ENCODE measurements at regions not wholly inside any gene's neighbourhood (a gene's known extent, or its start where the extent isn't known, plus 50 kb on each side); places are given as distances from the start of the nearest gene placed in this dataset.

DNA sequence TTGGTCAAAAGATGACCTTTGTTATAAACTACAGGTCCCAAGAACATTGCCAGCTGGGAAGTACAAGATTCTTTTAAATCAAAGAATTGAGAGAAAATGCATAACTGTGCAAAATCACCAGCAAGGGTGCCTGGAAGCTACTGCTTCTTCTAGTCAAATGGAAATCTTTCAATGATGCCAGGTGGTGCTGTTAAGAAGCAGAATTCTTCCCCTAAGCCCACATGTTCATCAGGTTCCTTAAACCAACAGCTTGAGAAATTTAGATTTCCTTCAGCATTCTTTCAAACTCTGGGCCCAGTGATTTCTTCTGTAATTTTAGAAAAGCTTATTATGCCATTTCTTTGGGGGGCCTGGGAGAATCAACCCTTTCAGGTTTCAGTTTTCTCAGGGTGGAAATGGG is 207.8 kb upstream of the WSCD1 start:
- no peaks in the 10 kb centered on the region for H3K9me3 ChIP-seq
- H3K27me3 ChIP-seq (replicated peaks; ENCODE audit: insufficient read depth): no peaks in the 10 kb centered on the region
- no peak for TF ChIP-seq POLR2A (IDR thresholded peaks at IDR 0.05)
- no peak for TF ChIP-seq POLR2AphosphoS5 (IDR thresholded peaks at IDR 0.05)
- TF ChIP-seq, protein P1, sequence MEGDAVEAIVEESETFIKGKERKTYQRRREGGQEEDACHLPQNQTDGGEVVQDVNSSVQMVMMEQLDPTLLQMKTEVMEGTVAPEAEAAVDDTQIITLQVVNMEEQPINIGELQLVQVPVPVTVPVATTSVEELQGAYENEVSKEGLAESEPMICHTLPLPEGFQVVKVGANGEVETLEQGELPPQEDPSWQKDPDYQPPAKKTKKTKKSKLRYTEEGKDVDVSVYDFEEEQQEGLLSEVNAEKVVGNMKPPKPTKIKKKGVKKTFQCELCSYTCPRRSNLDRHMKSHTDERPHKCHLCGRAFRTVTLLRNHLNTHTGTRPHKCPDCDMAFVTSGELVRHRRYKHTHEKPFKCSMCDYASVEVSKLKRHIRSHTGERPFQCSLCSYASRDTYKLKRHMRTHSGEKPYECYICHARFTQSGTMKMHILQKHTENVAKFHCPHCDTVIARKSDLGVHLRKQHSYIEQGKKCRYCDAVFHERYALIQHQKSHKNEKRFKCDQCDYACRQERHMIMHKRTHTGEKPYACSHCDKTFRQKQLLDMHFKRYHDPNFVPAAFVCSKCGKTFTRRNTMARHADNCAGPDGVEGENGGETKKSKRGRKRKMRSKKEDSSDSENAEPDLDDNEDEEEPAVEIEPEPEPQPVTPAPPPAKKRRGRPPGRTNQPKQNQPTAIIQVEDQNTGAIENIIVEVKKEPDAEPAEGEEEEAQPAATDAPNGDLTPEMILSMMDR (IDR thresholded peaks at IDR 0.05): no peak
- no peak overlapping the region for H3K27ac ChIP-seq
- H3K36me3 ChIP-seq: no peaks in the 10 kb centered on the region
- H3K4me1 ChIP-seq (replicated peaks): no peaks in the 10 kb centered on the region
- no peak for DNase-seq (ENCODE audit: low spot score)
- intact Hi-C loops (cut with DNase I): no loop called here
- no peak overlapping the region for H3K4me3 ChIP-seq

GRCh38 chr17:5864741-5865657 is 205.2 kb upstream of the WSCD1 start:
- no peak overlapping the region for H3K27ac ChIP-seq
- H3K36me3 ChIP-seq: no peaks in the 10 kb centered on the region
- H3K27me3 ChIP-seq (replicated peaks; ENCODE audit: insufficient read depth): no peaks in the 10 kb centered on the region
- H3K4me3 ChIP-seq: no peak overlapping the region
- no peak for DNase-seq (ENCODE audit: low spot score)
- TF ChIP-seq, protein P1 (IDR thresholded peaks at IDR 0.05): no peak
- TF ChIP-seq POLR2AphosphoS5 (IDR thresholded peaks at IDR 0.05) (no peak), POLR2A (IDR thresholded peaks at IDR 0.05) (no peak)
- no peaks in the 10 kb centered on the region for H3K9me3 ChIP-seq
- no peaks in the 10 kb centered on the region for H3K4me1 ChIP-seq (replicated peaks)
- WGBS: 50% methylated on average over 9 of the region's 9 CpGs
- intact Hi-C loops (cut with DNase I): no loop called here

- 66% methylated on average over 4 of the region's 4 CpGs for WGBS
Observed at GRCh38 chr17:5866978-5867377, 203.2 kb upstream of the WSCD1 start.

DNA sequence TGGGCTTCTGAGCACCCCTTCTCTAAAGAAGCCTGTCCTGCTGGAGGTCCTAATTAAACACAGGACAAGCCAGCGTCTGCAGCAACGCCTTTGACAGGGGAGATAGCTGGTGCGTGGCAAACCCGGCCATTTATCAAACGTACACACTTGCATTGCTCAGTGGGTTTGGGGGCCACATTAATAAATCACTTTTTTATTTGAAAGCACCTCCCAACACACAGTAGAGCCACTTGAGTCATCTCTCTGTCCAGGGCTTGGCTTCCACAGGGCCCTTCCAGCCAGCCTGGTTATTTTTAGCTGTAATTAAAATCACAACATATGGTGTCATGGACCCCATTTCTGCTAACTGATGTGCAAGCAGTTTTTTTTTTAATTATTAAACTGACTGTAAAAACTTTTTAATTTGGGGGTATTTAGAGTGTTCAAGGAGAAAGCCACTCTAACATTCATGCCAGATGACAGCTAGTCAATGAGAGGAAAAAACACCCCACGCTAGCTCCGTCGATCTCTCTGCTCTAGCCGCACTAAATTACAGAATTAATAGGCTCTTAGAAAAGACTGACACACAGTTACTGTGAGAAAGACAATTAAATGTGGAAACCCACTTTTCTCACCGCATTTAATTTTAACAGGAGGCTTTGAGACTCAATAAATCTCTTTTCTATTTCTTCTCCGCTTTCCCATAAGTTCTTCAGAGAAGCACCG is 201.0 kb upstream of the WSCD1 start:
- H3K9me3 ChIP-seq: no peaks in the 10 kb centered on the region
- TF ChIP-seq, protein P1 (IDR thresholded peaks at IDR 0.05): no peak
- TF ChIP-seq POLR2A (IDR thresholded peaks at IDR 0.05): no peak
- TF ChIP-seq POLR2AphosphoS5 (IDR thresholded peaks at IDR 0.05): no peak
- DNase-seq (ENCODE audit: low spot score): no peak
- no peaks in the 10 kb centered on the region for H3K36me3 ChIP-seq
- WGBS: 49% methylated on average over 12 of the region's 12 CpGs
- no peaks in the 10 kb centered on the region for H3K4me1 ChIP-seq (replicated peaks)
- intact Hi-C loops (cut with DNase I): no loop called here
- no peak overlapping the region for H3K27ac ChIP-seq
- no peaks in the 10 kb centered on the region for H3K27me3 ChIP-seq (replicated peaks; ENCODE audit: insufficient read depth)
- H3K4me3 ChIP-seq: no peak overlapping the region

More at GRCh38 chr17:5866978-5867377, 203.2 kb upstream of the WSCD1 start:
- Histone ChIP-seq H3K4me1 (replicated peaks) (no peaks in the 10 kb centered on the region), H3K4me3 (no peak overlapping the region), H3K27me3 (replicated peaks; ENCODE audit: insufficient read depth) (no peaks in the 10 kb centered on the region), H3K36me3 (no peaks in the 10 kb centered on the region), H3K9me3 (no peaks in the 10 kb centered on the region), H3K27ac (no peak overlapping the region)
- intact Hi-C loops (cut with DNase I): no loop called here
- DNase-seq (ENCODE audit: low spot score): no peak
- TF ChIP-seq POLR2AphosphoS5 (IDR thresholded peaks at IDR 0.05): no peak
- no peak for TF ChIP-seq POLR2A (IDR thresholded peaks at IDR 0.05)
- TF ChIP-seq, protein P1 (IDR thresholded peaks at IDR 0.05): no peak

Data from prostate gland (tissue), 2 donors.